Stomach (tissue), 8 donors: ENCODE measurements at regions not wholly inside any gene's neighbourhood (a gene's known extent, or its start where the extent isn't known, plus 50 kb on each side); places are given as distances from the start of the nearest gene placed in this dataset.

Experiments
- DNase-seq, 2 donors: peaks; one replicate each; pipeline versions ENCODE4 v3.0.0 to v3.0.0-alpha.2; 2013 to 2019
- H3K27ac ChIP-seq, 5 donors: fragments of 200-600 bp in 4 of 5; sonication (generic) in 4 of 5; one replicate each; pipeline ENCODE4 v1.5.1; 2013 to 2019; ENCODE audit warnings: mild to moderate bottlenecking in 1 of 5, moderate library complexity in 1 of 5
- H3K27me3 ChIP-seq, 3 donors: fragments of 200-600 bp; sonication (generic); one replicate each; pipeline ENCODE4 v1.5.1; 2017 to 2019; ENCODE audit warnings: mixed run types in 1 of 3
- H3K36me3 ChIP-seq, 4 donors: fragments of 200-600 bp; sonication (generic); 1 replicate in 3 of 4; 2 replicates in 1 of 4; pipeline ENCODE4 v1.5.1; 2016 to 2019
- H3K4me1 ChIP-seq, 4 donors: fragments of 200-600 bp; sonication (generic); one replicate each; pipeline ENCODE4 v1.5.1; 2016 to 2019
- H3K4me3 ChIP-seq, 4 donors: fragments of 200-600 bp; sonication (generic) in 3 of 4; one replicate each; pipeline ENCODE4 v1.5.1; 2016 to 2019; ENCODE audit warnings: mild to moderate bottlenecking in 1 of 4
- H3K9me3 ChIP-seq, 4 donors: fragments of 200-600 bp; sonication (generic); one replicate each; pipeline ENCODE4 v1.5.1; 2016 to 2019
- EP300 ChIP-seq: sonication (generic); formaldehyde crosslinking; IDR thresholded peaks from one replicate; pipeline ENCODE4 v1.6.1; 2017; ENCODE audit warnings: antibody characterized with exemption
- POLR2A ChIP-seq, 4 donors: fragments of 450-650 bp; IDR thresholded peaks; one replicate each; pipeline ENCODE4 v1.6.1; 2016; ENCODE audit warnings: antibody characterized with exemption in 4 of 4, control low read depth in 2 of 4, mild to moderate bottlenecking in 1 of 4, moderate library complexity in 1 of 4
- POLR2AphosphoS5 ChIP-seq, 3 donors: sonication (generic); formaldehyde crosslinking; IDR thresholded peaks; one replicate each; pipeline ENCODE4 v1.6.1; 2016; ENCODE audit warnings: antibody characterized with exemption in 3 of 3
- WGBS, 5 donors: extraction: QIAGEN DNeasy Blood & Tissue Kit in 3 of 5; methylation state at CpG; one replicate each; pipeline versions ENCODE4 v1.1.5 to v1.1.7; 2013 to 2018; 5-methylcytosine and 5-hydroxymethylcytosine counted together
- intact Hi-C: fragments of 100-400 bp; cut with DNase I; formaldehyde crosslinking; loops from one replicate; pipeline ENCODE4 v1.15.1; 2023; ENCODE audit warnings: low total_unique reads
- TF ChIP-seq, protein P1 (sequence below), 7 experiments: fragments of 450-650 bp in 4 of 7; fragments of 200-600 bp in 3 of 7; sonication (generic) in 3 of 7; IDR thresholded peaks; one replicate each; pipeline ENCODE4 v1.5.1; 2016 to 2019; ENCODE audit warnings: antibody characterized with exemption in 7 of 7, control low read depth in 2 of 7, mild to moderate bottlenecking in 1 of 7
- donor health status: healthy with polysubstance abuse.
- donor health status: Bipolar disorder and iron deficiency.
- donor health status: healthy.

DNA sequence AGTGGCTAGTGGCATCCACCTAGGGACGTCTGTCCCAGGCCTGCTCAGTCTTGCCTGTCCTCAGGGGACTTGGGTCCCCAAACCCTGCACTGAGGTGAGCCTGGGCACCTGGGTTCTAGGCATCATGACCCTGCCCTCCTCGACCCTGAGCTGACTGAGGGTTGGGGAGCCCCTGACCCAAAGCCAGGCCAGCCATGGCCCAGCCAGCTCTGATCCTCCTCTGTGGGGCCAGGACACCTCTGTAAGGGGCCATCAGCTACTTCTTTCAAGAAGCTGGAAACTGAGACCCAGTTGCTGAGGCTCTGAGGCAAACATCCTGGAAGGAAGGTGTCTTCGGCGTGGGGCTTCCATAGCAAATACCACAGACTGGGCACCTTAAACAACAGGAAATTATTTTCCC lies 329.3 kb downstream of the QKI start:
- no peak for TF ChIP-seq POLR2A (IDR thresholded peaks at IDR 0.05)
- TF ChIP-seq, protein P1, sequence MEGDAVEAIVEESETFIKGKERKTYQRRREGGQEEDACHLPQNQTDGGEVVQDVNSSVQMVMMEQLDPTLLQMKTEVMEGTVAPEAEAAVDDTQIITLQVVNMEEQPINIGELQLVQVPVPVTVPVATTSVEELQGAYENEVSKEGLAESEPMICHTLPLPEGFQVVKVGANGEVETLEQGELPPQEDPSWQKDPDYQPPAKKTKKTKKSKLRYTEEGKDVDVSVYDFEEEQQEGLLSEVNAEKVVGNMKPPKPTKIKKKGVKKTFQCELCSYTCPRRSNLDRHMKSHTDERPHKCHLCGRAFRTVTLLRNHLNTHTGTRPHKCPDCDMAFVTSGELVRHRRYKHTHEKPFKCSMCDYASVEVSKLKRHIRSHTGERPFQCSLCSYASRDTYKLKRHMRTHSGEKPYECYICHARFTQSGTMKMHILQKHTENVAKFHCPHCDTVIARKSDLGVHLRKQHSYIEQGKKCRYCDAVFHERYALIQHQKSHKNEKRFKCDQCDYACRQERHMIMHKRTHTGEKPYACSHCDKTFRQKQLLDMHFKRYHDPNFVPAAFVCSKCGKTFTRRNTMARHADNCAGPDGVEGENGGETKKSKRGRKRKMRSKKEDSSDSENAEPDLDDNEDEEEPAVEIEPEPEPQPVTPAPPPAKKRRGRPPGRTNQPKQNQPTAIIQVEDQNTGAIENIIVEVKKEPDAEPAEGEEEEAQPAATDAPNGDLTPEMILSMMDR (IDR thresholded peaks at IDR 0.05), result no peak
- no peak for TF ChIP-seq POLR2AphosphoS5 (IDR thresholded peaks at IDR 0.05)
- TF ChIP-seq EP300, result no peak

DNA sequence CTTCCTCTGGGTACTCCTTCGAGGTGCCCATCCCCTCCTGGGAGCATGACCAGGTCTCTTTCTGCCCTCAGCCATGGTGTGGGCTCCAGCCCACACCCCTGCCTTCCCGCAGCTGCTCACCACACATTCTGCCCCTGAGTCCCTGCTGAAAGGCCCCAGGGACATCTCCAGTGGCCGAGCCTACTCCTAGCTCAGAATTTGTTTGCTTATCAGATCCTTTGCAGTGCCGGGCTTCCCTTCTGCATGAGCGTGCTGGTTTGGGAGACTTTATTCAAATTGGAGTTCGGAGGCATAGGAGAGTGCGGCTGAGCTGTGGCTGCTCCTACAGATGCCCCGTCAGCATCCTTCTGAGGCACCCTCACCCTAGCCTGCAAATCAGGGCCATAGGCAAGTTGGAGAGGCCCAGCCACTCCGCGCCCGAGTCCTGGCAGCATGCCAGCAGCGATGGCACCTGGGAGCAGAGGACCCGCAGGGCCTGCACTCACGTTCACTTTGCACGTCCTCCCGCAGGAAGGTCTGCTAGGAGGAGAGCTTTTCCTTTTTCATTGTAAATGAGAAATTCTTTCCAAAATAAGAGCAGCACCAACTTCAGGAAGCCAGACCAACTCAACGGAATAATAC lies 327.3 kb downstream of the QKI start:
- no peaks in the 10 kb centered on the region for H3K36me3 ChIP-seq
- no peak for DNase-seq
- no peak overlapping the region for H3K4me3 ChIP-seq
- TF ChIP-seq EP300 (no peak), POLR2A (IDR thresholded peaks at IDR 0.05) (no peak), POLR2AphosphoS5 (IDR thresholded peaks at IDR 0.05) (no peak)
- TF ChIP-seq, protein P1 (IDR thresholded peaks at IDR 0.05), result no peak
- H3K4me1 ChIP-seq, result peaks cover 0 to 13% (median 2%) of the 10 kb centered on the region in 4 donors
- 65 to 76% (median 71%) methylated on average over 17 of the region's 17 CpGs for WGBS, 5 donors
- H3K27me3 ChIP-seq, result peaks cover 0 to 5% (median 0%) of the 10 kb centered on the region in 3 donors
- intact Hi-C loops, result no loop called here
- H3K9me3 ChIP-seq, result no peaks in the 10 kb centered on the region
- H3K27ac ChIP-seq, result no peak overlapping the region

More for the DNA sequence above, 329.3 kb downstream of the QKI start:
- Histone ChIP-seq H3K27ac (no peak overlapping the region), H3K36me3 (no peaks in the 10 kb centered on the region), H3K4me3 (no peak overlapping the region), H3K4me1 (peaks cover 0 to 11% (median 2%) of the 10 kb centered on the region in 4 donors), H3K9me3 (no peaks in the 10 kb centered on the region), H3K27me3 (peaks cover 0 to 5% (median 0%) of the 10 kb centered on the region in 3 donors)
- intact Hi-C loops, result no loop called here
- 74 to 88% (median 78%) methylated on average over 3 to 4 of the region's 4 CpGs for WGBS, 5 donors
- DNase-seq, result no peak

DNA sequence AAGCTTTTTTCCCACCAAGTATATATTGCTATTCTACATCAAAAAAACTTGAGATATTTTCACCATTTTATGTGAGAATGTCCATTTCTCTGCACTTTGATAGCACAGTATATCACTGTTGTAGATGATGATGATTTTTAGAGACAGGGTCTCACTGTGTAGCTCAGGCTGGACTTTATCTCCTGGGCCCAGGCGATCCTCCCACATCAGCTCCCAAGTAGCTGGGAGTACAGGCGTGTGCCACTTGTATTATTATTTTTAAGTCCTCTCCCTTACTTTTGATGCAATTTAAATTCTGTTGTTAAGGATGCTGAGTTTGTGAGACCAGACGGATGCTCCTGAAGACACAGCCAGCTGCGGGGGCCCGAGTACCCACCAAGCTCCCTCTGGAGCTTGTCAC lies 326.8 kb downstream of the QKI start:
- peaks cover 0 to 5% (median 0%) of the 10 kb centered on the region in 3 donors for H3K27me3 ChIP-seq
- no peaks in the 10 kb centered on the region for H3K9me3 ChIP-seq
- peaks cover 0 to 13% (median 2%) of the 10 kb centered on the region in 4 donors for H3K4me1 ChIP-seq
- H3K36me3 ChIP-seq, result no peaks in the 10 kb centered on the region
- H3K27ac ChIP-seq, result no peak overlapping the region
- TF ChIP-seq EP300 (no peak), POLR2AphosphoS5 (IDR thresholded peaks at IDR 0.05) (no peak), POLR2A (IDR thresholded peaks at IDR 0.05) (no peak)
- TF ChIP-seq, protein P1 (IDR thresholded peaks at IDR 0.05), result no peak
- intact Hi-C loops, result no loop called here
- H3K4me3 ChIP-seq, result no peak overlapping the region
- no peak for DNase-seq
- 82 to 96% (median 90%) methylated on average over 5 of the region's 5 CpGs for WGBS, 5 donors

DNA sequence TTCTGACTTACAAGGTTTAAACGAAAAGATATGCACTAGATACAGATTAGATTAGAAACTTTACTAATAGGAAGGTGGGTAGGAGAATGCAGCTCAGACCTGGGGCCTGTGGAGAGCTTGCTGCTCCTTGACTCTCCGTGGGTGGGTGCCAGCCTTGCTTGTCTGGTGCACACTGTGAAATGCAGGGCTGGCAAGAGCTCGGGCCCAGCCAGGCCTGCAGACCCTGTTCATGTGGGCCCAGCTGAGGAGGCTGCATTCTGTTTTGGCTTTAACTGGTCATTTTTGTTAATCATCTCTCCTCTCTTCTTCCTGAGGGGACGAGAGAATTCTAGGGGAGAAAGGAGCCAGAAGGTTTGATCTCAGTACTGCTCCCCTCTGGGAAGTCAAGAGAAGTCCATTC lies 325.4 kb downstream of the QKI start:
- Histone ChIP-seq H3K4me1 (peaks cover 0 to 13% (median 2%) of the 10 kb centered on the region in 4 donors), H3K27me3 (peaks cover 0 to 5% (median 0%) of the 10 kb centered on the region in 3 donors), H3K36me3 (no peaks in the 10 kb centered on the region), H3K9me3 (no peaks in the 10 kb centered on the region), H3K4me3 (no peak overlapping the region), H3K27ac (no peak overlapping the region)
- no peak for DNase-seq
- intact Hi-C loops, result no loop called here
- TF ChIP-seq POLR2AphosphoS5 (IDR thresholded peaks at IDR 0.05) (no peak), POLR2A (IDR thresholded peaks at IDR 0.05) (no peak), EP300 (no peak)
- TF ChIP-seq, protein P1 (IDR thresholded peaks at IDR 0.05), result no peak
- WGBS, 5 donors, result 61 to 82% (median 74%) methylated on average over 4 of the region's 4 CpGs
